ENCODE measurements at regions not wholly inside any gene's neighbourhood (a gene's known extent, or its start where the extent isn't known, plus 50 kb on each side); places are given as distances from the start of the nearest gene placed in this dataset.

DNA sequence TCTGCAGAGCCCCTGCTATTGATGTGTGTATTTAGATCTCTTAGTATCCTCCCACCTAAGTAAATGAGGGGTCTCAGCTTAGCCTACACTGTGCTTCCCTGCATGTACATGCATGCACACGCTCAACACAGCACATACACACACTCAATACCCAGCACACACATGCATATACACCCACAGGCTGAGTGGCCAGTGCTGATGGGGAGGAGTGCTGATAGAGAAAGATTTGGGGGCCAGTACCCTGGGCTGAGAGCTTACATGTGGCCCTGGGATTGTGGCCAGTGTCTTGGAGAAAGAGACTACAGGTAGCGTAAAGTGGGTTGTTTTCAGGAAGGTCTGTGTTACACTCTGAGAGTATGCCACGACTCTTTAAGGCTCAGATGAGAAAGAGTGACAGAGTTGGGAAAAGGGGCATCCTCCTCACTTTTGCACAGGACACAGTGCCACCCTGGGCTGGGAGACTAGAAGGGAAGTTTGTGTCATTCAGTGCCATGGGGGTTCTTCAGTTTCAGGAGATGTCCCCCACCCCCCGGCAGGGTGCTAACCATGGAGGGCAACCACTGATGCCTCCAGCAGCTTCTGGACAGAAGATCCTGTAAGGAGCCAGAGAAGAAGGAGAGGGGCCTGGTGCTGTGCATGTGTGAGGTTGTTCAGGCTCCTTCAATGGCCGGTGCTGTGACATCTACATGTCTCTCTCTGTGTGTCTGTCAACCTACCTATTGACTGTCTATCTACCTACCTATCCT is 166.8 kb downstream of the RHOU start:
- TF ChIP-seq POLR2A (IDR thresholded peaks at IDR 0.05) (no peak), POLR2AphosphoS5 (IDR thresholded peaks at IDR 0.05) (no peak)
- TF ChIP-seq, protein P1, sequence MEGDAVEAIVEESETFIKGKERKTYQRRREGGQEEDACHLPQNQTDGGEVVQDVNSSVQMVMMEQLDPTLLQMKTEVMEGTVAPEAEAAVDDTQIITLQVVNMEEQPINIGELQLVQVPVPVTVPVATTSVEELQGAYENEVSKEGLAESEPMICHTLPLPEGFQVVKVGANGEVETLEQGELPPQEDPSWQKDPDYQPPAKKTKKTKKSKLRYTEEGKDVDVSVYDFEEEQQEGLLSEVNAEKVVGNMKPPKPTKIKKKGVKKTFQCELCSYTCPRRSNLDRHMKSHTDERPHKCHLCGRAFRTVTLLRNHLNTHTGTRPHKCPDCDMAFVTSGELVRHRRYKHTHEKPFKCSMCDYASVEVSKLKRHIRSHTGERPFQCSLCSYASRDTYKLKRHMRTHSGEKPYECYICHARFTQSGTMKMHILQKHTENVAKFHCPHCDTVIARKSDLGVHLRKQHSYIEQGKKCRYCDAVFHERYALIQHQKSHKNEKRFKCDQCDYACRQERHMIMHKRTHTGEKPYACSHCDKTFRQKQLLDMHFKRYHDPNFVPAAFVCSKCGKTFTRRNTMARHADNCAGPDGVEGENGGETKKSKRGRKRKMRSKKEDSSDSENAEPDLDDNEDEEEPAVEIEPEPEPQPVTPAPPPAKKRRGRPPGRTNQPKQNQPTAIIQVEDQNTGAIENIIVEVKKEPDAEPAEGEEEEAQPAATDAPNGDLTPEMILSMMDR (IDR thresholded peaks at IDR 0.05) = no peak
